ENCODE measurements at regions not wholly inside any gene's neighbourhood (a gene's known extent, or its start where the extent isn't known, plus 50 kb on each side); places are given as distances from the start of the nearest gene placed in this dataset.
A peak's percentile ranks its signal among the peaks of the same experiment; 100 is the strongest.

- H3K4me3 ChIP-seq (ENCODE audit: low read length), result no peak overlapping the region
- no peak for DNase-seq (ENCODE audit: low read depth)
- no peak for TF ChIP-seq CTCF (conservative IDR thresholded peaks at IDR 0.05; ENCODE audit: low read depth, low read length)
Observed at GRCh38 chr4:181224852-181225251, 1018.4 kb upstream of the TENM3 start.

- H3K4me3 ChIP-seq (ENCODE audit: low read length), result no peak overlapping the region
- TF ChIP-seq CTCF (conservative IDR thresholded peaks at IDR 0.05; ENCODE audit: low read depth, low read length), result no peak
- no peak for DNase-seq (ENCODE audit: low read depth)
Observed at GRCh38 chr4:181225616-181226261, 1017.5 kb upstream of the TENM3 start.

- H3K4me3 ChIP-seq (ENCODE audit: low read length), result no peak overlapping the region
- no peak for TF ChIP-seq CTCF (conservative IDR thresholded peaks at IDR 0.05; ENCODE audit: low read depth, low read length)
- no peak for DNase-seq (ENCODE audit: low read depth)
Observed at GRCh38 chr4:181234951-181235680, 1008.1 kb upstream of the TENM3 start.

GRCh38 chr4:181245326-181245725 is 997.9 kb upstream of the TENM3 start:
- no peak overlapping the region for H3K4me3 ChIP-seq (ENCODE audit: low read length)
- DNase-seq (ENCODE audit: low read depth), result no peak
- TF ChIP-seq CTCF (conservative IDR thresholded peaks at IDR 0.05; ENCODE audit: low read depth, low read length), result no peak

- TF ChIP-seq CTCF (conservative IDR thresholded peaks at IDR 0.05; ENCODE audit: low read depth, low read length), result no peak
- DNase-seq (ENCODE audit: low read depth), result no peak
- no peak overlapping the region for H3K4me3 ChIP-seq (ENCODE audit: low read length)
Observed at GRCh38 chr4:181249031-181249430, 994.2 kb upstream of the TENM3 start.

GRCh38 chr4:181254771-181255170 is 988.4 kb upstream of the TENM3 start:
- peak; percentile 69 for DNase-seq (ENCODE audit: low read depth)
- H3K4me3 ChIP-seq (ENCODE audit: low read length), result no peak overlapping the region
- TF ChIP-seq CTCF (conservative IDR thresholded peaks at IDR 0.05; ENCODE audit: low read depth, low read length), result no peak

- no peak for TF ChIP-seq CTCF (conservative IDR thresholded peaks at IDR 0.05; ENCODE audit: low read depth, low read length)
- H3K4me3 ChIP-seq (ENCODE audit: low read length), result no peak overlapping the region
- DNase-seq (ENCODE audit: low read depth), result no peak
Observed at GRCh38 chr4:181258569-181258968, 984.6 kb upstream of the TENM3 start.

Measured in retinal pigment epithelial cell (primary cell).